Hepatocyte (in vitro differentiated cells): ENCODE measurements at regions not wholly inside any gene's neighbourhood (a gene's known extent, or its start where the extent isn't known, plus 50 kb on each side); places are given as distances from the start of the nearest gene placed in this dataset.

ENCODE experiments used
- DNase-seq: peaks from one replicate; pipeline ENCODE4 v3.0.0-alpha.2; 2016; ENCODE audit warnings: low spot score
- H2AFZ ChIP-seq: fragments of 200-600 bp; sonication (generic); 2 replicates; pipeline ENCODE4 v1.6.0; 2016; ENCODE audit warnings: antibody characterized with exemption, mild to moderate bottlenecking
- H3K27ac ChIP-seq: fragments of 200-600 bp; sonication (generic); 2 replicates; pipeline ENCODE4 v1.5.1; 2016; ENCODE audit warnings: mild to moderate bottlenecking
- H3K27me3 ChIP-seq: fragments of 200-600 bp; sonication (generic); 2 replicates; pipeline ENCODE4 v1.6.1; 2016
- H3K36me3 ChIP-seq: fragments of 200-600 bp; sonication (generic); replicated peaks from 2 replicates; pipeline ENCODE4 v1.5.1; 2016; ENCODE audit warnings: low read depth; ENCODE audit not compliant: insufficient read depth
- H3K4me1 ChIP-seq: fragments of 200-600 bp; sonication (generic); 2 replicates; pipeline ENCODE4 v1.5.1; 2016; ENCODE audit warnings: mild to moderate bottlenecking, moderate library complexity; ENCODE audit not compliant: insufficient read depth
- H3K4me2 ChIP-seq: fragments of 200-600 bp; sonication (generic); 2 replicates; pipeline ENCODE4 v1.6.0; 2016
- H3K4me3 ChIP-seq: fragments of 200-600 bp; sonication (generic); 2 replicates; pipeline ENCODE4 v1.5.1; 2016; ENCODE audit warnings: mild to moderate bottlenecking
- H3K79me2 ChIP-seq: fragments of 200-600 bp; sonication (generic); 2 replicates; pipeline ENCODE4 v1.6.0; 2017; ENCODE audit warnings: mild to moderate bottlenecking
- H3K9me2 ChIP-seq: fragments of 200-600 bp; sonication (generic); replicated peaks from 2 replicates; pipeline ENCODE4 v1.6.0; 2017; ENCODE audit warnings: mild to moderate bottlenecking; ENCODE audit not compliant: insufficient read depth
- H3K9me3 ChIP-seq: fragments of 200-600 bp; sonication (generic); 2 replicates; pipeline ENCODE4 v1.5.1; 2016; ENCODE audit warnings: low read depth, mild to moderate bottlenecking
- H4K20me1 ChIP-seq: fragments of 200-600 bp; sonication (generic); 2 replicates; pipeline ENCODE4 v1.6.0; 2016; ENCODE audit warnings: mild to moderate bottlenecking; ENCODE audit not compliant: insufficient read depth, poor library complexity, severe bottlenecking
- CTCF ChIP-seq: fragments of 200-600 bp; sonication (generic); IDR thresholded peaks from 2 replicates; pipeline ENCODE4 v1.5.1; 2016; ENCODE audit warnings: antibody characterized with exemption, mild to moderate bottlenecking; ENCODE audit not compliant: poor library complexity
- EZH2 ChIP-seq: fragments of 200-600 bp; sonication (generic); IDR thresholded peaks from 2 replicates; pipeline ENCODE4 v1.6.1; 2016; ENCODE audit warnings: antibody characterized with exemption, mild to moderate bottlenecking, borderline replicate concordance
- EZH2phosphoT487 ChIP-seq: fragments of 200-600 bp; sonication (generic); IDR thresholded peaks from one replicate; pipeline ENCODE4 v1.6.1; 2018; ENCODE audit warnings: antibody characterized with exemption, mild to moderate bottlenecking, low read depth, moderate library complexity; ENCODE audit not compliant: unreplicated experiment, severe bottlenecking
- WGBS: methylation state at CpG from one replicate; pipeline ENCODE4 v1.1.6; 2016; ENCODE audit warnings: low lambda C conversion rate; ENCODE audit errors: missing lambda C conversion rate; 5-methylcytosine and 5-hydroxymethylcytosine counted together

- H3K79me2 ChIP-seq = no peaks in the 10 kb centered on the region
- no peaks in the 10 kb centered on the region for H3K27me3 ChIP-seq
- DNase-seq = no peak
- no peaks in the 10 kb centered on the region for H3K9me2 ChIP-seq
- no peaks in the 10 kb centered on the region for H3K36me3 ChIP-seq
- no peaks in the 10 kb centered on the region for H3K4me1 ChIP-seq
- TF ChIP-seq EZH2 (no peak), EZH2phosphoT487 (no peak)
- no peak overlapping the region for H3K27ac ChIP-seq
- no peak overlapping the region for H3K4me2 ChIP-seq
- H3K4me3 ChIP-seq = no peak overlapping the region
- H4K20me1 ChIP-seq = no peaks in the 10 kb centered on the region
- no peak overlapping the region for H2AFZ ChIP-seq
- no peaks in the 10 kb centered on the region for H3K9me3 ChIP-seq
- 91% methylated on average over 2 of the region's 2 CpGs for WGBS
Measured at GRCh38 chr4:157961229-157961990, 211.4 kb downstream of the GASK1B start.

GRCh38 chr4:157957905-157958304, 214.9 kb downstream of the GASK1B start:
- no peaks in the 10 kb centered on the region for H4K20me1 ChIP-seq
- no peak overlapping the region for H3K4me3 ChIP-seq
- H3K27ac ChIP-seq = no peak overlapping the region
- no peaks in the 10 kb centered on the region for H3K9me3 ChIP-seq
- TF ChIP-seq EZH2 = no peak
- TF ChIP-seq CTCF = no peak
- no peak for TF ChIP-seq EZH2phosphoT487
- 91% methylated on average over 1 of the region's 1 CpG for WGBS
- H3K4me2 ChIP-seq = no peak overlapping the region
- H3K36me3 ChIP-seq = no peaks in the 10 kb centered on the region
- DNase-seq = no peak
- H2AFZ ChIP-seq = no peak overlapping the region
- H3K4me1 ChIP-seq = no peaks in the 10 kb centered on the region
- no peaks in the 10 kb centered on the region for H3K27me3 ChIP-seq
- no peaks in the 10 kb centered on the region for H3K9me2 ChIP-seq
- no peaks in the 10 kb centered on the region for H3K79me2 ChIP-seq

- Histone ChIP-seq H3K27ac (no peak overlapping the region), H3K36me3 (no peaks in the 10 kb centered on the region), H2AFZ (no peak overlapping the region), H3K4me2 (no peak overlapping the region), H3K9me2 (no peaks in the 10 kb centered on the region), H3K9me3 (no peaks in the 10 kb centered on the region), H3K79me2 (no peaks in the 10 kb centered on the region), H4K20me1 (no peaks in the 10 kb centered on the region), H3K27me3 (no peaks in the 10 kb centered on the region), H3K4me1 (no peaks in the 10 kb centered on the region), H3K4me3 (no peak overlapping the region)
- 72% methylated on average over 3 of the region's 3 CpGs for WGBS
- DNase-seq = no peak
- TF ChIP-seq EZH2phosphoT487 (no peak), EZH2 (no peak), CTCF (no peak)
Measured at GRCh38 chr4:157942017-157942416, 230.8 kb downstream of the GASK1B start.

GRCh38 chr4:157934151-157934550, 238.7 kb downstream of the GASK1B start:
- no peak overlapping the region for H3K4me2 ChIP-seq
- no peaks in the 10 kb centered on the region for H3K4me1 ChIP-seq
- no peaks in the 10 kb centered on the region for H4K20me1 ChIP-seq
- H3K27me3 ChIP-seq = no peaks in the 10 kb centered on the region
- no peaks in the 10 kb centered on the region for H3K9me2 ChIP-seq
- WGBS = 49% methylated on average over 2 of the region's 2 CpGs
- H3K27ac ChIP-seq = no peak overlapping the region
- no peaks in the 10 kb centered on the region for H3K9me3 ChIP-seq
- no peaks in the 10 kb centered on the region for H3K79me2 ChIP-seq
- H2AFZ ChIP-seq = peak overlapping the region; percentile 22
- H3K36me3 ChIP-seq = no peaks in the 10 kb centered on the region
- no peak for TF ChIP-seq EZH2phosphoT487
- TF ChIP-seq EZH2 = no peak
- TF ChIP-seq CTCF = no peak
- DNase-seq = no peak
- no peak overlapping the region for H3K4me3 ChIP-seq
